CD14-positive monocyte (primary cell): ENCODE measurements at regions not wholly inside any gene's neighbourhood (a gene's known extent, or its start where the extent isn't known, plus 50 kb on each side); places are given as distances from the start of the nearest gene placed in this dataset.

Experiments used
- DNase-seq, 3 donors: peaks; one replicate each; pipeline ENCODE4 v3.0.0-alpha.2; 2011 to 2022
- H2AFZ ChIP-seq: 2 replicates; pipeline ENCODE4 v1.6.0; 2012; ENCODE audit warnings: mild to moderate bottlenecking, low read depth, low read length, inconsistent platforms; ENCODE audit not compliant: insufficient read depth, poor library complexity, severe bottlenecking
- H3K27ac ChIP-seq, 2 donors: 1 replicate in 1 of 2; 2 replicates in 1 of 2; pipeline ENCODE4 v1.5.1; 2012 to 2013; ENCODE audit warnings: low read length in 2 of 2, control low read depth in 1 of 2, inconsistent platforms in 1 of 2, low read depth in 1 of 2, mild to moderate bottlenecking in 1 of 2
- H3K27me3 ChIP-seq, 2 donors: one replicate each; pipeline versions ENCODE4 v1.6.0 to v1.6.1; 2011 to 2013; ENCODE audit warnings: low read length in 2 of 2; ENCODE audit not compliant: control insufficient read depth in 2 of 2, insufficient read depth in 2 of 2
- H3K36me3 ChIP-seq, 2 donors: replicated peaks in 1 of 2; 1 replicate in 1 of 2; 2 replicates in 1 of 2; pipeline versions ENCODE4 v1.5.1 to v1.6.1; 2012 to 2013; ENCODE audit warnings: low read length in 2 of 2, control low read depth in 1 of 2, inconsistent platforms in 1 of 2, mild to moderate bottlenecking in 1 of 2; ENCODE audit not compliant: insufficient read depth in 2 of 2, control insufficient read depth in 1 of 2
- H3K4me1 ChIP-seq, 2 donors: 1 replicate in 1 of 2; 2 replicates in 1 of 2; pipeline versions ENCODE4 v1.5.1 to v1.6.1; 2012 to 2013; ENCODE audit warnings: low read length in 2 of 2, control low read depth in 1 of 2, inconsistent platforms in 1 of 2, mild to moderate bottlenecking in 1 of 2, moderate library complexity in 1 of 2; ENCODE audit not compliant: insufficient read depth in 2 of 2, control insufficient read depth in 1 of 2
- H3K4me2 ChIP-seq: replicated peaks from 2 replicates; pipeline ENCODE3; 2012; ENCODE audit warnings: low read length, moderate library complexity, mild to moderate bottlenecking; ENCODE audit not compliant: poor library complexity, severe bottlenecking; ENCODE audit errors: extremely low read depth
- H3K4me3 ChIP-seq, 3 experiments: fragments of 200-600 bp in 1 of 3; sonication (generic) in 1 of 3; replicated peaks in 1 of 3; 1 replicate in 2 of 3; 2 replicates in 1 of 3; pipeline ENCODE4 v1.5.1; 2011 to 2013; ENCODE audit warnings: low read length in 3 of 3, mild to moderate bottlenecking in 3 of 3, control low read depth in 2 of 3, low read depth in 2 of 3, inconsistent platforms in 1 of 3, moderate library complexity in 1 of 3
- H3K79me2 ChIP-seq: 2 replicates; pipeline ENCODE4 v1.6.0; 2012; ENCODE audit warnings: mild to moderate bottlenecking, control low read depth, inconsistent platforms, low read length, moderate library complexity; ENCODE audit not compliant: insufficient read depth
- H3K9ac ChIP-seq: 2 replicates; pipeline ENCODE4 v1.6.0; 2017; ENCODE audit warnings: low read length, mild to moderate bottlenecking; ENCODE audit not compliant: insufficient read depth, poor library complexity, severe bottlenecking
- H3K9me3 ChIP-seq, 2 donors: replicated peaks in 1 of 2; 1 replicate in 1 of 2; 2 replicates in 1 of 2; pipeline versions ENCODE4 v1.5.1 to v1.6.1; 2012 to 2013; ENCODE audit warnings: low read length in 2 of 2, control low read depth in 1 of 2; ENCODE audit not compliant: control insufficient read depth in 1 of 2, insufficient read depth in 1 of 2
- H4K20me1 ChIP-seq: 2 replicates; pipeline ENCODE4 v1.6.0; 2012; ENCODE audit warnings: mild to moderate bottlenecking, low read length, control low read depth, moderate library complexity; ENCODE audit not compliant: insufficient read depth
- H3K27ac Mint-ChIP-seq, 7 donors: one replicate each; pipeline ENCODE4 v1.8.0; 2020; ENCODE audit warnings: mild to moderate bottlenecking in 7 of 7, mixed read lengths in 7 of 7, moderate library complexity in 6 of 7, inconsistent platforms in 2 of 7
- H3K27me3 Mint-ChIP-seq, 3 donors: one replicate each; pipeline ENCODE4 v1.8.0; 2021 to 2022; ENCODE audit warnings: low read depth in 3 of 3, mild to moderate bottlenecking in 3 of 3, mixed read lengths in 3 of 3, moderate library complexity in 3 of 3, inconsistent platforms in 1 of 3
- H3K36me3 Mint-ChIP-seq, 2 donors: one replicate each; pipeline ENCODE4 v1.8.0; 2020; ENCODE audit warnings: mixed read lengths in 2 of 2, inconsistent platforms in 1 of 2, mild to moderate bottlenecking in 1 of 2
- H3K4me1 Mint-ChIP-seq: one replicate; pipeline ENCODE4 v1.8.0; 2020; ENCODE audit warnings: mild to moderate bottlenecking, mixed read lengths
- H3K4me3 Mint-ChIP-seq, 2 donors: one replicate each; pipeline ENCODE4 v1.8.0; 2020; ENCODE audit warnings: mild to moderate bottlenecking in 2 of 2, mixed read lengths in 2 of 2, moderate library complexity in 1 of 2
- H3K9me3 Mint-ChIP-seq, 7 donors: one replicate each; pipeline ENCODE4 v1.8.0; 2020 to 2022; ENCODE audit warnings: mixed read lengths in 7 of 7, mild to moderate bottlenecking in 6 of 7, moderate library complexity in 6 of 7, inconsistent platforms in 2 of 7
- WGBS: methylation state at CpG from one replicate; pipeline ENCODE4 v1.1.5; 2013; ENCODE audit warnings: missing lambda C conversion rate; ENCODE audit not compliant: insufficient coverage; 5-methylcytosine and 5-hydroxymethylcytosine counted together
- intact Hi-C, 2 donors: fragments of 100-400 bp; cut with micrococcal nuclease; formaldehyde crosslinking; loops; one replicate each; pipeline versions ENCODE4 v1.15.0 to v1.15.1; 2023
- TF ChIP-seq, protein P1 (sequence below): fragments of 200-600 bp; IDR thresholded peaks from one replicate; pipeline ENCODE4 v1.8.0; 2022; ENCODE audit warnings: antibody characterized with exemption, mild to moderate bottlenecking

- Histone ChIP-seq H3K36me3 (no peaks in the 10 kb centered on the region), H3K4me1 (no peaks in the 10 kb centered on the region), H3K27ac (no peak overlapping the region), H3K9me3 (no peaks in the 10 kb centered on the region), H3K4me2 (no peak overlapping the region), H4K20me1 (no peaks in the 10 kb centered on the region), H3K27me3 (no peaks in the 10 kb centered on the region), H3K9ac (no peak overlapping the region), H3K4me3 (no peak overlapping the region), H3K79me2 (no peaks in the 10 kb centered on the region), H2AFZ (no peak overlapping the region)
- Mint-ChIP-seq H3K4me1 (no peaks in the 10 kb centered on the region), H3K9me3 (peaks cover 0 to 8% (median 3%) of the 10 kb centered on the region in 7 donors), H3K36me3 (no peaks in the 10 kb centered on the region), H3K27me3 (peaks cover 0 to 1% (median 1%) of the 10 kb centered on the region in 3 donors), H3K4me3 (no peak overlapping the region), H3K27ac (no peak overlapping the region)
- 53% methylated on average over 2 of the region's 3 CpGs for WGBS
- TF ChIP-seq, protein P1, sequence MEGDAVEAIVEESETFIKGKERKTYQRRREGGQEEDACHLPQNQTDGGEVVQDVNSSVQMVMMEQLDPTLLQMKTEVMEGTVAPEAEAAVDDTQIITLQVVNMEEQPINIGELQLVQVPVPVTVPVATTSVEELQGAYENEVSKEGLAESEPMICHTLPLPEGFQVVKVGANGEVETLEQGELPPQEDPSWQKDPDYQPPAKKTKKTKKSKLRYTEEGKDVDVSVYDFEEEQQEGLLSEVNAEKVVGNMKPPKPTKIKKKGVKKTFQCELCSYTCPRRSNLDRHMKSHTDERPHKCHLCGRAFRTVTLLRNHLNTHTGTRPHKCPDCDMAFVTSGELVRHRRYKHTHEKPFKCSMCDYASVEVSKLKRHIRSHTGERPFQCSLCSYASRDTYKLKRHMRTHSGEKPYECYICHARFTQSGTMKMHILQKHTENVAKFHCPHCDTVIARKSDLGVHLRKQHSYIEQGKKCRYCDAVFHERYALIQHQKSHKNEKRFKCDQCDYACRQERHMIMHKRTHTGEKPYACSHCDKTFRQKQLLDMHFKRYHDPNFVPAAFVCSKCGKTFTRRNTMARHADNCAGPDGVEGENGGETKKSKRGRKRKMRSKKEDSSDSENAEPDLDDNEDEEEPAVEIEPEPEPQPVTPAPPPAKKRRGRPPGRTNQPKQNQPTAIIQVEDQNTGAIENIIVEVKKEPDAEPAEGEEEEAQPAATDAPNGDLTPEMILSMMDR, result no peak
- intact Hi-C loops, result no loop called here
- no peak for DNase-seq
Observed at GRCh38 chr13:22232186-22232585, 561.3 kb downstream of the FGF9 start.

- no peaks in the 10 kb centered on the region for H4K20me1 ChIP-seq
- H3K4me2 ChIP-seq, result no peak overlapping the region
- no peaks in the 10 kb centered on the region for H3K4me1 Mint-ChIP-seq
- no peak overlapping the region for H2AFZ ChIP-seq
- H3K4me3 Mint-ChIP-seq, result no peak overlapping the region
- H3K9me3 ChIP-seq, result no peaks in the 10 kb centered on the region
- no peak overlapping the region for H3K9ac ChIP-seq
- TF ChIP-seq, protein P1, result no peak
- no peaks in the 10 kb centered on the region for H3K79me2 ChIP-seq
- WGBS, result no CpG with 5 or more reads among the region's 2 CpGs
- peak overlapping the region in 1 of 7 donors; percentile 33 for H3K27ac Mint-ChIP-seq
- no peaks in the 10 kb centered on the region for H3K36me3 ChIP-seq
- H3K4me3 ChIP-seq, result no peak overlapping the region
- H3K36me3 Mint-ChIP-seq, result no peaks in the 10 kb centered on the region
- H3K9me3 Mint-ChIP-seq, result peaks cover 0 to 9% (median 3%) of the 10 kb centered on the region in 7 donors
- no peaks in the 10 kb centered on the region for H3K4me1 ChIP-seq
- intact Hi-C loops, result no loop called here
- peaks cover 0 to 1% (median 0%) of the 10 kb centered on the region in 3 donors for H3K27me3 Mint-ChIP-seq
- peak in 1 of 3 donors; percentile 7 for DNase-seq
- H3K27ac ChIP-seq, result no peak overlapping the region
- H3K27me3 ChIP-seq, result no peaks in the 10 kb centered on the region
Observed at GRCh38 chr13:22235285-22235949, 564.5 kb downstream of the FGF9 start.
